Cardiac fibroblast (primary cell): ENCODE measurements at regions not wholly inside any gene's neighbourhood (a gene's known extent, or its start where the extent isn't known, plus 50 kb on each side); places are given as distances from the start of the nearest gene placed in this dataset.

Experiments
- DNase-seq, 2 donors: peaks; one replicate each; pipeline versions ENCODE4 v3.0.0 to v3.0.0-alpha.2; 2010; ENCODE audit warnings: low read depth in 2 of 2
- H3K4me3 ChIP-seq, 2 donors: replicated peaks in 1 of 2; 1 replicate in 1 of 2; 2 replicates in 1 of 2; pipeline ENCODE4 v1.5.1; 2011; ENCODE audit warnings: low read depth in 2 of 2, low read length in 2 of 2, mild to moderate bottlenecking in 2 of 2, moderate library complexity in 1 of 2
- TF ChIP-seq, protein P1 (sequence below): IDR thresholded peaks from one replicate; pipeline ENCODE4 v1.5.1; 2011; ENCODE audit warnings: low read depth, mild to moderate bottlenecking, low read length, inconsistent platforms

DNA sequence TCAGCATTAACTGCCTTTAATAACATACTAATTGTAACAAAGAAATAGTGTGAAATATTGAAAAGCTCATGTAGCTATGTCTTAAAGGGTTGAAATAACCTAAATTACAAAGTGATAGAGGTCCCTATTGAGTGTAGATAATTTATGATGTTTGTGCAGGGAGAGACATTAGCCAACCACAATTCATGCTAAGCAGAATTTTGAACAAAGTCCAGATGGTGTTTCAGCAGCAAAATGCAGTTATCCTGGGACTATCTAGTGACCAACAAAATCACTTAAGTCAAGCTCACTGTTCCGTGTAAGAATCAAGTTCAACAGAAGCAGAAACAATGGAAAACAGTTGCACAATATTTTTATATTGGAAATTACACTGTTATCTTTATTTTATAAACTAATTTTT, 218.5 kb downstream of the SIM1 start:
- TF ChIP-seq, protein P1, sequence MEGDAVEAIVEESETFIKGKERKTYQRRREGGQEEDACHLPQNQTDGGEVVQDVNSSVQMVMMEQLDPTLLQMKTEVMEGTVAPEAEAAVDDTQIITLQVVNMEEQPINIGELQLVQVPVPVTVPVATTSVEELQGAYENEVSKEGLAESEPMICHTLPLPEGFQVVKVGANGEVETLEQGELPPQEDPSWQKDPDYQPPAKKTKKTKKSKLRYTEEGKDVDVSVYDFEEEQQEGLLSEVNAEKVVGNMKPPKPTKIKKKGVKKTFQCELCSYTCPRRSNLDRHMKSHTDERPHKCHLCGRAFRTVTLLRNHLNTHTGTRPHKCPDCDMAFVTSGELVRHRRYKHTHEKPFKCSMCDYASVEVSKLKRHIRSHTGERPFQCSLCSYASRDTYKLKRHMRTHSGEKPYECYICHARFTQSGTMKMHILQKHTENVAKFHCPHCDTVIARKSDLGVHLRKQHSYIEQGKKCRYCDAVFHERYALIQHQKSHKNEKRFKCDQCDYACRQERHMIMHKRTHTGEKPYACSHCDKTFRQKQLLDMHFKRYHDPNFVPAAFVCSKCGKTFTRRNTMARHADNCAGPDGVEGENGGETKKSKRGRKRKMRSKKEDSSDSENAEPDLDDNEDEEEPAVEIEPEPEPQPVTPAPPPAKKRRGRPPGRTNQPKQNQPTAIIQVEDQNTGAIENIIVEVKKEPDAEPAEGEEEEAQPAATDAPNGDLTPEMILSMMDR, result no peak
- DNase-seq, result no peak
- no peak overlapping the region for H3K4me3 ChIP-seq

DNA sequence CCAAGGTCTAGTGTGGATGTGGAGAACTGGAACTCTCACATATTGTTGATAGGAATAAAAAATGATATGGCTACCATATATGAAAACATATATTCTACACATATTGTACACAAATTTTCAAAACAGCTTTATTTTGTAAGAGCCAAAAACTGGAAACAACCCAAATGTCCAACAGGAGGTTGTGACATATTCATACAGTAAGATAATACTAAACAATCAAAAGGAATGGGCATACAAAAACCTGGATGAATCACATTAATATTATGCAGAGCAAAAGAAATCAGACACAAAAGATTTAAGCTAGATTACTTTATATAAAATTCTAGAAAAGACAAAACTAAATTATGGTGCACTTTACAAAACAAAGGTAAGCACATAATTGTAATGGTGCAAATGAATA, 223.9 kb downstream of the SIM1 start:
- peak in 1 of 2 donors; percentile 27 for DNase-seq
- TF ChIP-seq, protein P1, result no peak
- no peak overlapping the region for H3K4me3 ChIP-seq

DNA sequence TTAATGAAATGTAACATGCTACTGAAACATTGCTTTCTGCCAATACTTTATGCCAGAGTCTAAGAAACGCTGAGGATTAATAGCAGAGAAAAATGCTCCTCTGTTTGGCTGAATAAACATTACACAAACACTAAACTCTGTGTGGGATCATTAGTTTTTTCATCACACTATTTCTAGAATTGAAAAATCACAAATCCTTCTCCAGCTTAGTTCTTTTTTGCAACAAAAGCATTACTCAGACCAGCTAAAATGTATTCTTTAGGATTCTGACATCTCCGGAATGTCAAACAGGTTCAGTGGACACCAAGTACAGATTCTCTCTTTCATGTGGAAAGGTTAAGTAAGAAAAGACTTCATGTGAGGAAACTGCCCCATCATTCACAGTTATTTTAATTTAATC, 226.9 kb downstream of the SIM1 start:
- H3K4me3 ChIP-seq, result no peak overlapping the region
- DNase-seq, result no peak
- TF ChIP-seq, protein P1, result no peak

DNA sequence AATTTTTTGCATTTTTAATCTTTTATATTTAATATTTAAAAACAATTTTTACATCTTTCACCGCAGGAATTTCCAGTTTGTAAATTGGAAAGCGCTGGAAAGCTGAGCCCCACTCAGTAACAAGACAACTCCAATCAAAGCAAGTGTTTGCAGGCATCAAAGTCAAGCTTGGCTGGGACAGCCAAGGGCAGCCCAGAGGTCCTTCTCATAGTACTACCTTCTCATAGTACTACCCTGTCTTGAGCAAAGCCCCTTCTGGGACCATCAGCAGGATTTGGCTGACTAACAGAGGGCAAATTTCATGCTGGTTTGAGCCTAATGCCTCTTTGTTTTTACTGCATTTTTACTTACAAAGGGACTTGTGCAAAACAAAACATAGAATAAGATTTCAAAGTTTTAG, 228.3 kb downstream of the SIM1 start:
- TF ChIP-seq, protein P1, result no peak
- H3K4me3 ChIP-seq, result no peak overlapping the region
- no peak for DNase-seq

DNA sequence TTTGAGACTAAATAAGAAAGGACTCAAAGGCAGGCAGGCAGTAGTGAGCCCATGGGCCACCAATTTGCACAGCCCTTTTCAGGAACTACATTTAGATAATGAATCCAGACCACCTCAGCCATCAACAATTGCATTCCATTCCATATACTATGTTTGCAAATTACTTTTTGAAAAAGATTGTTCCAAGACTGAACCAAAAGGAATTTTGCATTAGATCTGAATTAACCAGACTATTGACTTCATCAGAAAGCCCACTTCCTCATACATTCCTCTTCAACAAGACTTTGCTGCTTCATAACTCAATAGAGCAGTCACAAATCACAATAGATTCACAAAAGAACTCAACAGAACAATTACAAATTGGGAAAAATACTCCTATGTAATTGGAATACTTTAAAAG, 229.1 kb downstream of the SIM1 start:
- DNase-seq, result no peak
- TF ChIP-seq, protein P1, result no peak
- no peak overlapping the region for H3K4me3 ChIP-seq

DNA sequence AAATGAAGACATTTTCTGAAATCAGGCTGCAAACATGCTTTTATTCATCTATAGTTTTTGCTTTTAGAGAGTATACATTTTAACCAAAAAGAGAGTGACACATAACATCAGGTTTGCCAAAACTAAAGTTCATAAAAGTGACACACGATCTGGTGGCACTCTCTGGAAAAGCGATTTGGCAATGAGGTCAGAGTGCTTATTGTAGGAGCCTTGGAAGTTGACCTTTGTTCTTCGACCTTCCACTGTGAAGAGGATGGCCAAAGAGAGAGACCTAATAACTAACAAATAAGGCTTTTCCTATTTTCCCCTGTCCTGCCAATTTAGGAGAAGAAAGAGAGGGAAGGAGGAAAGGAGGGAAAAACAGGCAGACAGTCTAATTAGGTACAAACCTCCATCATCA, 230.1 kb downstream of the SIM1 start:
- DNase-seq, result no peak
- TF ChIP-seq, protein P1, result no peak
- no peak overlapping the region for H3K4me3 ChIP-seq

DNA sequence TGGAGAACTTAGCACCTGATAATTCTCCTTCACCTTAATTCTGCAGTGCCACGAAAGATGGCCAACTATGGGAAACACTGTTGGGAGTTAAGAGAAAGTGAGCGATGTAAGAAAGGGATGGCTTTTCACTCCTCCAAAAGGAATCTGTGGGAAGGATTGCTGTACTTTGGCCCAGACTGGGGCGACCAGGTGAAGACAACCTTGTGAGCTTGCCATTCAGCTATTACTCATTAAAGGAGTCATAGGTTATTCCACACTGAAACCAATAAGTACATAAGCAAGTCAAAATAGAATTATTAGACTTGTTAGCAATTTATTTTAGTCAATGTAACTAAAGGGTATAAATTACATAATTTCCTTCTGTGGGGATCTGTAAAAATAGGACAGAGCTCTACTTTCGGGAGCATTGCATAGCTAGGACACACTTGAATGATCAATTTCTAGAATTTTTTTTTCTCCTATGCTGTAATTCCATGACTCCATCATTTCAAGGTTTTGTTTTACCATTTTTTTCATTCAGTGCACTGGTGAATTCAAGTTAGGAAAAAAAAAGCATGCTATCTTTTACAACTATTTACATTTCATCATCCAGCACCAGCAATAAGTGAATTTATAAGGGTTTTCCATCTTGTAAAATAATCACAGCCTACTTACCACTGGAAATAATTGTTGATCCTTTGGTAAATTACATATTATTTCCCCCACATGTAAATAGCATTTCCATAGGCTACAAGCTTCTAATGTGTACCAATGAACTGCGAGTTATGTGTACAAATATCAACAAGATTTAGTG, 231.7 kb downstream of the SIM1 start:
- DNase-seq, result no peak
- H3K4me3 ChIP-seq, result no peak overlapping the region
- TF ChIP-seq, protein P1, result no peak
